Liver (tissue), 3 donors: ENCODE measurements at regions not wholly inside any gene's neighbourhood (a gene's known extent, or its start where the extent isn't known, plus 50 kb on each side); places are given as distances from the start of the nearest gene placed in this dataset.

Experiments used
- CTCF ChIP-seq: fragments of 150-350 bp; IDR thresholded peaks from 2 replicates; pipeline ENCODE4 v1.5.1; 2017; ENCODE audit warnings: improper control_type of control experiment, low read depth, low read length; ENCODE audit not compliant: missing input control
- EGR1 ChIP-seq, 2 donors: IDR thresholded peaks; 2 replicates each; pipeline ENCODE4 v1.6.1; 2016 to 2018; ENCODE audit warnings: antibody characterized with exemption in 2 of 2, low read depth in 2 of 2
- FOXA1 ChIP-seq: IDR thresholded peaks from 2 replicates; pipeline ENCODE4 v1.6.1; 2016; ENCODE audit warnings: antibody characterized with exemption
- FOXA2 ChIP-seq: IDR thresholded peaks from 2 replicates; pipeline ENCODE4 v1.6.1; 2016; ENCODE audit warnings: antibody characterized with exemption
- GABPA ChIP-seq, 2 donors: IDR thresholded peaks in 1 of 2; conservative IDR thresholded peaks in 1 of 2; 2 replicates each; pipeline ENCODE4 v1.6.1; 2016; ENCODE audit warnings: antibody characterized with exemption in 2 of 2, mild to moderate bottlenecking in 1 of 2, moderate library complexity in 1 of 2
- JUND ChIP-seq, 2 donors: IDR thresholded peaks; 2 replicates each; pipeline ENCODE4 v1.6.1; 2016; ENCODE audit warnings: antibody characterized with exemption in 2 of 2
- NR2F2 ChIP-seq: IDR thresholded peaks from 2 replicates; pipeline ENCODE4 v1.6.1; 2016; ENCODE audit warnings: antibody characterized with exemption
- RAD21 ChIP-seq, 2 donors: IDR thresholded peaks; 2 replicates each; pipeline ENCODE4 v1.6.1; 2016; ENCODE audit warnings: antibody characterized with exemption in 2 of 2, mild to moderate bottlenecking in 2 of 2
- REST ChIP-seq: IDR thresholded peaks from 2 replicates; pipeline ENCODE4 v1.6.1; 2016; ENCODE audit warnings: antibody characterized with exemption, mild to moderate bottlenecking
- TAF1 ChIP-seq: conservative IDR thresholded peaks from 2 replicates; pipeline ENCODE4 v1.6.1; 2016; ENCODE audit warnings: antibody characterized with exemption, mild to moderate bottlenecking
- YY1 ChIP-seq: IDR thresholded peaks from 2 replicates; pipeline ENCODE4 v1.6.1; 2016; ENCODE audit warnings: antibody characterized with exemption, mild to moderate bottlenecking
- donor health status: healthy.
- donor health status: healthy.

- TF ChIP-seq TAF1: no peak
- TF ChIP-seq RAD21 (IDR thresholded peaks at IDR 0.05): no peak
- TF ChIP-seq CTCF: no peak
- no peak for TF ChIP-seq NR2F2
- TF ChIP-seq REST: no peak
- no peak for TF ChIP-seq GABPA (IDR thresholded peaks at IDR 0.05 in 1 of 2, conservative IDR thresholded peaks at IDR 0.05 in 1 of 2)
- no peak for TF ChIP-seq FOXA1
- TF ChIP-seq YY1: no peak
- no peak for TF ChIP-seq JUND (IDR thresholded peaks at IDR 0.05)
- TF ChIP-seq EGR1 (IDR thresholded peaks at IDR 0.05; ENCODE audit: low read depth in 2 of 2): no peak
- no peak for TF ChIP-seq FOXA2
Measured at GRCh38 chrX:149313871-149314371, 191.2 kb downstream of the IDS start.
